Prostate gland (tissue), 2 donors: ENCODE measurements at regions not wholly inside any gene's neighbourhood (a gene's known extent, or its start where the extent isn't known, plus 50 kb on each side); places are given as distances from the start of the nearest gene placed in this dataset.

Source experiments
- DNase-seq: peaks from one replicate; pipeline ENCODE4 v3.0.0-alpha.2; 2019; ENCODE audit warnings: low spot score
- H3K27ac ChIP-seq, 2 donors: fragments of 200-600 bp; sonication (generic); 2 replicates each; pipeline ENCODE4 v1.5.1; 2017 to 2019
- H3K27me3 ChIP-seq: fragments of 200-600 bp; sonication (generic); replicated peaks from 2 replicates; pipeline ENCODE4 v1.5.1; 2019; ENCODE audit not compliant: insufficient read depth
- H3K36me3 ChIP-seq, 2 donors: fragments of 200-600 bp; sonication (generic); 1 replicate in 1 of 2; 2 replicates in 1 of 2; pipeline versions ENCODE4 v1.5.1 to v1.8.1; 2017 to 2019
- H3K4me1 ChIP-seq: fragments of 200-600 bp; sonication (generic); replicated peaks from 2 replicates; pipeline ENCODE4 v1.5.1; 2019
- H3K4me3 ChIP-seq, 2 donors: fragments of 200-600 bp; sonication (generic); 2 replicates each; pipeline ENCODE4 v1.5.1; 2017 to 2019
- H3K9me3 ChIP-seq: fragments of 200-600 bp; sonication (generic); 2 replicates; pipeline ENCODE4 v1.5.1; 2017
- CTCF ChIP-seq, 4 experiments: fragments of 200-600 bp in 2 of 4; fragments of 450-650 bp in 2 of 4; sonication (generic) in 2 of 4; IDR thresholded peaks; 1 replicate in 3 of 4; 2 replicates in 1 of 4; pipeline ENCODE4 v1.5.1; 2016 to 2019; ENCODE audit warnings: antibody characterized with exemption in 4 of 4, mild to moderate bottlenecking in 2 of 4, moderate library complexity in 2 of 4
- POLR2A ChIP-seq: fragments of 450-650 bp; IDR thresholded peaks from one replicate; pipeline ENCODE4 v1.6.1; 2016; ENCODE audit warnings: antibody characterized with exemption, mild to moderate bottlenecking
- POLR2AphosphoS5 ChIP-seq: sonication (generic); formaldehyde crosslinking; IDR thresholded peaks from one replicate; pipeline ENCODE4 v1.6.1; 2017; ENCODE audit warnings: antibody characterized with exemption
- WGBS: methylation state at CpG from one replicate; pipeline ENCODE4 v1.1.5; 2018; 5-methylcytosine and 5-hydroxymethylcytosine counted together
- intact Hi-C: fragments of 100-400 bp; cut with DNase I; formaldehyde crosslinking; loops from one replicate; pipeline ENCODE4 v1.14.2; 2022

GRCh38 chr11:92750794-92751193 lies 218.7 kb upstream of the MTNR1B start:
- intact Hi-C loops = no loop called here
- H3K27me3 ChIP-seq = no peaks in the 10 kb centered on the region
- no peak for DNase-seq
- WGBS = 67% methylated on average over 5 of the region's 5 CpGs
- H3K9me3 ChIP-seq = no peaks in the 10 kb centered on the region
- no peaks in the 10 kb centered on the region for H3K36me3 ChIP-seq
- no peaks in the 10 kb centered on the region for H3K4me1 ChIP-seq
- TF ChIP-seq POLR2A (no peak), CTCF (IDR thresholded peaks at IDR 0.05) (no peak), POLR2AphosphoS5 (no peak)
- no peak overlapping the region for H3K27ac ChIP-seq
- H3K4me3 ChIP-seq = no peak overlapping the region

GRCh38 chr11:92751594-92751993 lies 217.9 kb upstream of the MTNR1B start:
- no peak overlapping the region for H3K4me3 ChIP-seq
- H3K27me3 ChIP-seq = no peaks in the 10 kb centered on the region
- TF ChIP-seq POLR2A (no peak), POLR2AphosphoS5 (no peak), CTCF (IDR thresholded peaks at IDR 0.05) (no peak)
- intact Hi-C loops = no loop called here
- H3K4me1 ChIP-seq = no peaks in the 10 kb centered on the region
- 92% methylated on average over 11 of the region's 11 CpGs for WGBS
- no peaks in the 10 kb centered on the region for H3K36me3 ChIP-seq
- DNase-seq = no peak
- H3K9me3 ChIP-seq = no peaks in the 10 kb centered on the region
- no peak overlapping the region for H3K27ac ChIP-seq

- DNase-seq = no peak
Measured at GRCh38 chr11:92752122-92752521, 217.3 kb upstream of the MTNR1B start.

GRCh38 chr11:92753161-92753560 lies 216.3 kb upstream of the MTNR1B start:
- intact Hi-C loops = no loop called here

More at GRCh38 chr11:92752122-92752521, 217.3 kb upstream of the MTNR1B start:
- Histone ChIP-seq H3K4me1 (no peaks in the 10 kb centered on the region), H3K36me3 (no peaks in the 10 kb centered on the region), H3K27me3 (no peaks in the 10 kb centered on the region), H3K9me3 (no peaks in the 10 kb centered on the region), H3K27ac (no peak overlapping the region), H3K4me3 (no peak overlapping the region)
- 100% methylated on average over 1 of the region's 1 CpG for WGBS
- TF ChIP-seq CTCF (IDR thresholded peaks at IDR 0.05) (no peak), POLR2AphosphoS5 (no peak), POLR2A (no peak)
- intact Hi-C loops = no loop called here

More at GRCh38 chr11:92753161-92753560, 216.3 kb upstream of the MTNR1B start:
- no peak for DNase-seq
- no peak overlapping the region for H3K27ac ChIP-seq
- H3K4me1 ChIP-seq = no peaks in the 10 kb centered on the region
- no peaks in the 10 kb centered on the region for H3K9me3 ChIP-seq
- H3K4me3 ChIP-seq = no peak overlapping the region
- no peak for TF ChIP-seq POLR2A
- no peak for TF ChIP-seq POLR2AphosphoS5
- no peak for TF ChIP-seq CTCF (IDR thresholded peaks at IDR 0.05)
- H3K27me3 ChIP-seq = no peaks in the 10 kb centered on the region
- 68% methylated on average over 3 of the region's 3 CpGs for WGBS
- no peaks in the 10 kb centered on the region for H3K36me3 ChIP-seq
